ENCODE measurements at regions not wholly inside any gene's neighbourhood (a gene's known extent, or its start where the extent isn't known, plus 50 kb on each side); places are given as distances from the start of the nearest gene placed in this dataset.

DNA sequence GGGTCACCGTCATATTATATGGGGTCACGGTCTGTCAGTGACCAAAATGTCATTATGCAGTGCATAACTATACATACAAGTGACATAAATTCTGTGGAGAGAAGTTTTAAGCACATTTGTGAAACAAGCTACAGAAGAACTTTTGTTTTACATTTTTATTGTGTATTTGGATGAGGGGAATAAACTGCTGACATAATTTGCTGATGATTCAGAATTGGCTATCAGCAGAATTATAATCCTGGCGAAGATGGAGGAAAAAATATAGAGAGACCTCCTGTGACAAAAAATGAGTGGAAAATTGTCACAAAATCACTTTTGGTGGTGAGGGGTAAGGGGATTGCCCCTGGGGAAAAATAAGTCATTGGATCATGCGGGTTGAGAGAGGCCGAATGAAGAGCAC lies 116.3 kb upstream of the ANKRD55 start:
- TF ChIP-seq CTCF (IDR thresholded peaks at IDR 0.05) (no peak), POLR2AphosphoS5 (IDR thresholded peaks at IDR 0.05) (no peak), POLR2A (IDR thresholded peaks at IDR 0.05) (no peak)

Measured in prostate gland (tissue), 2 donors.